ENCODE measurements at regions not wholly inside any gene's neighbourhood (a gene's known extent, or its start where the extent isn't known, plus 50 kb on each side); places are given as distances from the start of the nearest gene placed in this dataset.

DNA sequence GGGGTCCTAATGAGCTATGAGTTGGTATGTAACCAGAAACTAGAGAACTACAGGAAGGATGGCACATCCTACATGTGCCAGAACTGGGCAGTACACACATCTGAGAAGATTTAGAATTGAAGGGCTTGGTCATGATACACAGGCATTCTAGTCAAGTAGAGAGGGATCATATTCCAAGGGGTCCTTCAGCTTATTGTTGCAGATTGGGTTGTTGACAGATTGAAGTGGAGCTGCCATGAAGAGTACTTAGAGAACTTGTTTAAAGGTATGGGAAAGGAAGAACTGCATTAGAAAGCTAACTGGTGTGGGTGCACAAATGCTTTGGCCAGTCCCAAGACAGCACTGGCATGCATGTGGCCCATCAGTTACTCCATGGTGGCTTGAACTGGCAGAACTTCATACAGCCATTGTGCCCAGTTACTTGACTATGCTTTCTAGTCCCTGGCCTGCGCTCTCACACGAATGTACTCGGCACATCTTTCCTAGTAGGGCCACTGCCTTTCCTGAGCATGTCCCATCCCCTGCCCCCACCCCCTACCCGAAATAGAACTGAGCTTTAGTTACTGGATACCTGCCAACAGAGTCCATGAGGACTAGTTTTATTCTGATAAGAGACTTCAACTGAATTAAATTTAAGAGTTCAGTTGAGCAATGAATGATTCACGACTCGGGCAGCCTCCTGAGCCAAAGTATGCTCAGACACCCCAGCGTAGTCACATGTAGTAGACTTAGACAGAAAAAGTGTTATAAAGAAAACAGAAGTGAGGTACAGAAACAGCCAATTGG lies 64.0 kb downstream of the CCNG2 start:
- TF ChIP-seq, protein P1, sequence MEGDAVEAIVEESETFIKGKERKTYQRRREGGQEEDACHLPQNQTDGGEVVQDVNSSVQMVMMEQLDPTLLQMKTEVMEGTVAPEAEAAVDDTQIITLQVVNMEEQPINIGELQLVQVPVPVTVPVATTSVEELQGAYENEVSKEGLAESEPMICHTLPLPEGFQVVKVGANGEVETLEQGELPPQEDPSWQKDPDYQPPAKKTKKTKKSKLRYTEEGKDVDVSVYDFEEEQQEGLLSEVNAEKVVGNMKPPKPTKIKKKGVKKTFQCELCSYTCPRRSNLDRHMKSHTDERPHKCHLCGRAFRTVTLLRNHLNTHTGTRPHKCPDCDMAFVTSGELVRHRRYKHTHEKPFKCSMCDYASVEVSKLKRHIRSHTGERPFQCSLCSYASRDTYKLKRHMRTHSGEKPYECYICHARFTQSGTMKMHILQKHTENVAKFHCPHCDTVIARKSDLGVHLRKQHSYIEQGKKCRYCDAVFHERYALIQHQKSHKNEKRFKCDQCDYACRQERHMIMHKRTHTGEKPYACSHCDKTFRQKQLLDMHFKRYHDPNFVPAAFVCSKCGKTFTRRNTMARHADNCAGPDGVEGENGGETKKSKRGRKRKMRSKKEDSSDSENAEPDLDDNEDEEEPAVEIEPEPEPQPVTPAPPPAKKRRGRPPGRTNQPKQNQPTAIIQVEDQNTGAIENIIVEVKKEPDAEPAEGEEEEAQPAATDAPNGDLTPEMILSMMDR (optimal IDR thresholded peaks at IDR 0.05 in 1 of 3, IDR thresholded peaks at IDR 0.05 in 1 of 3, conservative IDR thresholded peaks at IDR 0.05 in 1 of 3; ENCODE audit: extremely low read depth in 1 of 3, insufficient read depth in 2 of 3, low read length in 3 of 3), result no peak
- TF ChIP-seq EZH2 (IDR thresholded peaks at IDR 0.05; ENCODE audit: low read length), result no peak
